ENCODE measurements at regions not wholly inside any gene's neighbourhood (a gene's known extent, or its start where the extent isn't known, plus 50 kb on each side); places are given as distances from the start of the nearest gene placed in this dataset.

GRCh38 chr15:88995449-88995848 lies 82.3 kb upstream of the MFGE8 start:
- ChIA-PET CTCF (no interaction called here), POLR2A (interaction anchor here (0.6 kb wide), 1 partner anchor 79 kb away, joined by 8 read pairs; no protein-coding TSS in a partner anchor)
- no peaks in the 10 kb centered on the region for H3K9me3 ChIP-seq (ENCODE audit: control insufficient read depth, insufficient read depth, low read depth, low read length)

GRCh38 chr15:88997531-88997930 lies 84.4 kb upstream of the MFGE8 start:
- DNase-seq (ENCODE audit: low read depth, low spot score) (no peak), ATAC-seq (no peak)
- in situ Hi-C loops (cut with HindIII; ENCODE audit: low pct_unique_long_range_greater_than_20kb, low sequenced_read_pairs) (no loop called here), intact Hi-C loops (cut with micrococcal nuclease; ENCODE audit: unreplicated experiment) (no loop called here)
- Histone ChIP-seq H3K9me3 (ENCODE audit: control insufficient read depth, insufficient read depth, low read depth, low read length) (no peaks in the 10 kb centered on the region), H3K27ac (ENCODE audit: low read length) (peak overlapping the region; percentile 73), H3K36me3 (ENCODE audit: control insufficient read depth, insufficient read depth, low read length) (no peaks in the 10 kb centered on the region), H3K4me3 (ENCODE audit: low read depth in 2 of 2, low read length in 2 of 2) (no peak overlapping the region), H3K27me3 (ENCODE audit: control insufficient read depth, insufficient read depth, low read length) (no peaks in the 10 kb centered on the region), H3K4me1 (ENCODE audit: control insufficient read depth, insufficient read depth, low read length) (peaks cover 28% of the 10 kb centered on the region)
- BruUV-seq (replicated peaks), result no TSS peak
- CTCF ChIA-PET, result no interaction called here
- TF ChIP-seq REST (IDR thresholded peaks at IDR 0.05; ENCODE audit: insufficient read depth in 1 of 2, low read depth in 2 of 2, low read length in 1 of 2), result no peak
- no peak for TF ChIP-seq TCF7L2 (IDR thresholded peaks at IDR 0.05; ENCODE audit: low read depth, low read length)
- TF ChIP-seq, protein P1, sequence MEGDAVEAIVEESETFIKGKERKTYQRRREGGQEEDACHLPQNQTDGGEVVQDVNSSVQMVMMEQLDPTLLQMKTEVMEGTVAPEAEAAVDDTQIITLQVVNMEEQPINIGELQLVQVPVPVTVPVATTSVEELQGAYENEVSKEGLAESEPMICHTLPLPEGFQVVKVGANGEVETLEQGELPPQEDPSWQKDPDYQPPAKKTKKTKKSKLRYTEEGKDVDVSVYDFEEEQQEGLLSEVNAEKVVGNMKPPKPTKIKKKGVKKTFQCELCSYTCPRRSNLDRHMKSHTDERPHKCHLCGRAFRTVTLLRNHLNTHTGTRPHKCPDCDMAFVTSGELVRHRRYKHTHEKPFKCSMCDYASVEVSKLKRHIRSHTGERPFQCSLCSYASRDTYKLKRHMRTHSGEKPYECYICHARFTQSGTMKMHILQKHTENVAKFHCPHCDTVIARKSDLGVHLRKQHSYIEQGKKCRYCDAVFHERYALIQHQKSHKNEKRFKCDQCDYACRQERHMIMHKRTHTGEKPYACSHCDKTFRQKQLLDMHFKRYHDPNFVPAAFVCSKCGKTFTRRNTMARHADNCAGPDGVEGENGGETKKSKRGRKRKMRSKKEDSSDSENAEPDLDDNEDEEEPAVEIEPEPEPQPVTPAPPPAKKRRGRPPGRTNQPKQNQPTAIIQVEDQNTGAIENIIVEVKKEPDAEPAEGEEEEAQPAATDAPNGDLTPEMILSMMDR (IDR thresholded peaks at IDR 0.05), result no peak
- no peak for TF ChIP-seq POLR2AphosphoS5 (IDR thresholded peaks at IDR 0.05; ENCODE audit: low read depth, low read length)
- TF ChIP-seq SIN3A (IDR thresholded peaks at IDR 0.05; ENCODE audit: borderline replicate concordance, insufficient read depth, low read depth, low read length), result no peak
- POLR2A ChIA-PET, result no interaction called here

More at GRCh38 chr15:88995449-88995848, 82.3 kb upstream of the MFGE8 start:
- in situ Hi-C loops (cut with HindIII; ENCODE audit: low pct_unique_long_range_greater_than_20kb, low sequenced_read_pairs) (no loop called here), intact Hi-C loops (cut with micrococcal nuclease; ENCODE audit: unreplicated experiment) (no loop called here)
- Histone ChIP-seq H3K4me1 (ENCODE audit: control insufficient read depth, insufficient read depth, low read length) (peaks cover 19% of the 10 kb centered on the region), H3K27me3 (ENCODE audit: control insufficient read depth, insufficient read depth, low read length) (no peaks in the 10 kb centered on the region), H3K4me3 (ENCODE audit: low read depth in 2 of 2, low read length in 2 of 2) (no peak overlapping the region), H3K36me3 (ENCODE audit: control insufficient read depth, insufficient read depth, low read length) (no peaks in the 10 kb centered on the region), H3K27ac (ENCODE audit: low read length) (peak overlapping the region; percentile 85)
- no peak for DNase-seq (ENCODE audit: low read depth, low spot score)
- no TSS peak for BruUV-seq (replicated peaks)
- no peak for TF ChIP-seq POLR2AphosphoS5 (IDR thresholded peaks at IDR 0.05; ENCODE audit: low read depth, low read length)
- TF ChIP-seq, protein P1 (IDR thresholded peaks at IDR 0.05), result no peak
- no peak for TF ChIP-seq TCF7L2 (IDR thresholded peaks at IDR 0.05; ENCODE audit: low read depth, low read length)
- TF ChIP-seq REST (IDR thresholded peaks at IDR 0.05; ENCODE audit: insufficient read depth in 1 of 2, low read depth in 2 of 2, low read length in 1 of 2), result no peak
- no peak for TF ChIP-seq SIN3A (IDR thresholded peaks at IDR 0.05; ENCODE audit: borderline replicate concordance, insufficient read depth, low read depth, low read length)
- ATAC-seq, result peak; percentile 71

Data from Panc1 (cell line).